GM12878 (cell line): ENCODE measurements at regions not wholly inside any gene's neighbourhood (a gene's known extent, or its start where the extent isn't known, plus 50 kb on each side); places are given as distances from the start of the nearest gene placed in this dataset.

Experiments
- ATAC-seq: fragments of 200-7000 bp; cut with Tn5 transposase; 3 replicates; pipeline ENCODE4 v1.9.1; 2020; ENCODE audit warnings: mild to moderate bottlenecking, moderate library complexity
- BruUV-seq: library from RNA; stranded (reverse); fragments of 400-500 nt; replicated peaks from 2 replicates; lab custom pipeline; 2021; lab: Mats Ljungman, UMichigan
- CTCF ChIA-PET: fragments of 300-600 bp; sonication (Branson Sonifier 250); formaldehyde crosslinking; extraction: SDS; loops from one replicate; lab custom pipeline; 2021; ENCODE audit warnings: inconsistent platforms; lab: Yijun Ruan, JAX
- POLR2A ChIA-PET: fragments of 350-600 bp; formaldehyde crosslinking; extraction: SDS; loops from one replicate; lab custom pipeline; 2021; ENCODE audit warnings: inconsistent platforms; lab: Charles Lee
- RAD21 ChIA-PET: fragments of 300-600 bp; sonication (Branson Sonifier 250); formaldehyde crosslinking; loops from one replicate; lab custom pipeline; 2023; ENCODE audit warnings: antibody characterized with exemption; ENCODE audit not compliant: unreplicated experiment; lab: Charles Lee
- SMC1A ChIA-PET: fragments of 300-600 bp; sonication (Branson Sonifier 250); formaldehyde crosslinking; loops from one replicate; lab custom pipeline; 2023; ENCODE audit not compliant: unreplicated experiment, uncharacterized antibody; lab: Charles Lee
- DNase-seq: peaks from one replicate; pipeline ENCODE4 v3.0.0-alpha.2; 2011; ENCODE audit warnings: low read depth, low spot score
- FAIRE-seq: peaks from 3 replicates; lab custom pipeline; 2011; peaks lifted over from hg19 to GRCh38; lab: Jason Lieb, UNC
- H2AFZ ChIP-seq: 2 replicates; pipeline ENCODE4 v1.6.0; 2011; ENCODE audit warnings: low read depth, low read length, control low read depth; ENCODE audit not compliant: control insufficient read depth
- H3K27ac ChIP-seq: 2 replicates; pipeline ENCODE4 v1.5.1; 2011; ENCODE audit warnings: control low read depth; ENCODE audit not compliant: control insufficient read depth, insufficient read depth
- H3K27me3 ChIP-seq, 2 experiments: replicated peaks in 1 of 2; 2 replicates each; pipeline versions ENCODE4 v1.6.0 to v1.6.1; 2011; ENCODE audit warnings: low read length in 1 of 2; ENCODE audit not compliant: control insufficient read depth in 2 of 2, insufficient read depth in 2 of 2
- H3K36me3 ChIP-seq, 2 experiments: 2 replicates each; pipeline ENCODE4 v1.5.1; 2011; ENCODE audit warnings: low read length in 1 of 2; ENCODE audit not compliant: control insufficient read depth in 2 of 2, insufficient read depth in 2 of 2
- H3K4me1 ChIP-seq: 2 replicates; pipeline ENCODE4 v1.6.1; 2011; ENCODE audit warnings: mild to moderate bottlenecking, low read length, moderate library complexity, mixed read lengths; ENCODE audit not compliant: control insufficient read depth, insufficient read depth
- H3K4me2 ChIP-seq: 2 replicates; pipeline ENCODE4 v1.6.0; 2011; ENCODE audit warnings: control low read depth; ENCODE audit not compliant: control insufficient read depth, insufficient read depth
- H3K4me3 ChIP-seq: fragments of 200-600 bp; sonication (generic); 2 replicates; pipeline ENCODE4 v1.5.1; 2016
- H3K79me2 ChIP-seq: 2 replicates; pipeline ENCODE4 v1.6.0; 2011; ENCODE audit warnings: low read length; ENCODE audit not compliant: control insufficient read depth, insufficient read depth
- H3K9ac ChIP-seq: 2 replicates; pipeline ENCODE4 v1.8.0; 2011; ENCODE audit warnings: low read length, control low read depth, mixed read lengths; ENCODE audit not compliant: control insufficient read depth, insufficient read depth
- H3K9me3 ChIP-seq: replicated peaks from 3 replicates; pipeline ENCODE4 v1.5.1; 2011; ENCODE audit warnings: mild to moderate bottlenecking, low read length; ENCODE audit not compliant: control insufficient read depth, insufficient read depth
- H4K20me1 ChIP-seq: 2 replicates; pipeline ENCODE4 v1.6.0; 2011; ENCODE audit not compliant: control insufficient read depth, insufficient read depth
- DPF2 ChIP-seq: fragments of 450-650 bp; IDR thresholded peaks from 2 replicates; pipeline ENCODE4 v1.6.1; 2017; ENCODE audit warnings: mild to moderate bottlenecking
- HSF1 ChIP-seq: fragments of 150-350 bp; IDR thresholded peaks from 2 replicates; pipeline ENCODE4 v1.6.1; 2014; ENCODE audit warnings: mild to moderate bottlenecking, low read depth, low read length
- NRF1 ChIP-seq: conservative IDR thresholded peaks from 2 replicates; pipeline ENCODE4 v1.6.1; 2011; ENCODE audit warnings: mild to moderate bottlenecking, low read depth, low read length, improper control_type of control experiment
- POLR2AphosphoS5 ChIP-seq: IDR thresholded peaks from 2 replicates; pipeline ENCODE4 v1.6.1; 2011; ENCODE audit warnings: mild to moderate bottlenecking, low read length, inconsistent platforms
- SKIL ChIP-seq: fragments of 450-650 bp; IDR thresholded peaks from 2 replicates; pipeline ENCODE4 v1.6.1; 2017; ENCODE audit warnings: mild to moderate bottlenecking, low read depth, inconsistent platforms; ENCODE audit not compliant: poor library complexity, severe bottlenecking
- TAF1 ChIP-seq: IDR thresholded peaks from 2 replicates; pipeline ENCODE4 v1.6.1; 2011; ENCODE audit warnings: mild to moderate bottlenecking, low read depth, low read length, borderline replicate concordance
- TARDBP ChIP-seq: IDR thresholded peaks from 2 replicates; pipeline ENCODE4 v1.6.1; 2016; ENCODE audit warnings: borderline replicate concordance
- USF1 ChIP-seq: IDR thresholded peaks from 2 replicates; pipeline ENCODE4 v1.6.1; 2011; ENCODE audit warnings: borderline replicate concordance, low read depth, mild to moderate bottlenecking, moderate library complexity, mixed read lengths, low read length; ENCODE audit not compliant: insufficient read depth; ENCODE audit errors: extremely low read length
- WGBS: methylation state at CpG from one replicate; pipeline ENCODE4 v1.1.6; 2016; ENCODE audit warnings: low lambda C conversion rate; ENCODE audit not compliant: insufficient replicate concordance, insufficient coverage; ENCODE audit errors: missing lambda C conversion rate; 5-methylcytosine and 5-hydroxymethylcytosine counted together
- in situ Hi-C: fragments of 300-500 bp; cut with MboI; formaldehyde crosslinking; loops from 9 replicates; pipeline ENCODE4 v1.14.3; 2018; ENCODE audit warnings: mixed read lengths
- intact Hi-C: fragments of 100-400 bp; cut with micrococcal nuclease; formaldehyde crosslinking; loops from one replicate; pipeline ENCODE4 v1.14.2; 2022; ENCODE audit not compliant: unreplicated experiment
- TF ChIP-seq, protein P1 (sequence below): IDR thresholded peaks from 2 replicates; pipeline ENCODE4 v1.6.1; 2012; ENCODE audit warnings: low read depth, low read length, improper control_type of control experiment

- WGBS, result 46% methylated on average over 7 of the region's 7 CpGs
- no peak for FAIRE-seq
- Histone ChIP-seq H3K36me3 (no peaks in the 10 kb centered on the region), H3K27me3 (no peaks in the 10 kb centered on the region; a peak in 1 of 4 replicates), H3K4me1 (no peaks in the 10 kb centered on the region), H3K4me2 (no peak overlapping the region), H3K27ac (no peak overlapping the region), H4K20me1 (no peaks in the 10 kb centered on the region), H3K9me3 (no peaks in the 10 kb centered on the region), H3K4me3 (no peak overlapping the region), H3K9ac (no peak overlapping the region), H2AFZ (no peak overlapping the region), H3K79me2 (no peaks in the 10 kb centered on the region)
- DNase-seq, result no peak
- in situ Hi-C loops, result no loop called here
- ChIA-PET SMC1A (no interaction called here), RAD21 (no interaction called here), CTCF (no interaction called here), POLR2A (no interaction called here)
- no peak for ATAC-seq
- no TSS peak for BruUV-seq
- intact Hi-C loops, result no loop called here
- TF ChIP-seq USF1, result no peak
These were observed 53.1 kb upstream of the VSX1 start for GRCh38 chr20:25135031-25135430.

DNA sequence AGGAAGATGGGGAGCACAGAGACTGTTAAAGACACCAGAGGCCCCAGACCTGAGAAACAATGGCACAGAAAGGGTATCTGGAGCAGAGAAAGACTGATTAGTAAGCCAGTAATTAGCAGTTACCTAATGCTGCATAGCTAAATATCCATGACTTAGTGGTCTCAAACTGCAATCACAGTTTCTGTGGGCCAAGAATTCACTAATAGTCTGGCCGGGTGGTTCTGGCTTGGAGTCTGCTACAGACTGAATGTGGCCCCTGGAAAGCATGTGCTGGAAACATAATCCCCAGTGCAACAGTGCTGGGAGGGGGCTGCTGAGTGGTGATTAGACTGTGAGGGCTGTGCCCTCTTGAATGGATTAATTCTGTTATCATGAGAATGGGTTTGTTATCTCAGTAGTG is 54.1 kb upstream of the VSX1 start:
- ATAC-seq, result no peak
- ChIA-PET POLR2A (no interaction called here), SMC1A (no interaction called here), CTCF (no interaction called here)
- no TSS peak for BruUV-seq
- no peak for DNase-seq
- Histone ChIP-seq H3K4me1 (no peaks in the 10 kb centered on the region), H3K4me3 (no peak overlapping the region), H2AFZ (no peak overlapping the region), H3K27me3 (no peaks in the 10 kb centered on the region; a peak in 3 of 4 replicates), H3K27ac (no peak overlapping the region), H3K9me3 (no peaks in the 10 kb centered on the region)
- in situ Hi-C loops, result no loop called here
- WGBS, result 86% methylated on average over 1 of the region's 1 CpG
- TF ChIP-seq NRF1 (no peak), DPF2 (no peak), TARDBP (no peak), POLR2AphosphoS5 (no peak), HSF1 (no peak), SKIL (no peak), TAF1 (no peak)
- TF ChIP-seq, protein P1, sequence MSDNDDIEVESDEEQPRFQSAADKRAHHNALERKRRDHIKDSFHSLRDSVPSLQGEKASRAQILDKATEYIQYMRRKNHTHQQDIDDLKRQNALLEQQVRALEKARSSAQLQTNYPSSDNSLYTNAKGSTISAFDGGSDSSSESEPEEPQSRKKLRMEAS, result no peak
- TF ChIP-seq, all 136 proteins: peak for 0
- Histone ChIP-seq H3K79me2 (no peaks in the 10 kb centered on the region), H3K9ac (no peak overlapping the region), H3K4me2 (no peak overlapping the region), H3K36me3 (no peaks in the 10 kb centered on the region), H4K20me1 (no peaks in the 10 kb centered on the region)
- RAD21 ChIA-PET, result no interaction called here
- no peak for FAIRE-seq
- intact Hi-C loops, result no loop called here
